Kidney epithelial cell (primary cell): ENCODE measurements at regions not wholly inside any gene's neighbourhood (a gene's known extent, or its start where the extent isn't known, plus 50 kb on each side); places are given as distances from the start of the nearest gene placed in this dataset.

Experiments
- DNase-seq: peaks from one replicate; pipeline ENCODE4 v3.0.0-alpha.2; 2010; ENCODE audit warnings: low read depth
- H3K27me3 ChIP-seq: 2 replicates; pipeline ENCODE4 v1.6.0; 2011; ENCODE audit warnings: low read length; ENCODE audit not compliant: control insufficient read depth, insufficient read depth
- H3K36me3 ChIP-seq: 2 replicates; pipeline ENCODE4 v1.5.1; 2011; ENCODE audit warnings: low read length; ENCODE audit not compliant: control insufficient read depth, insufficient read depth
- H3K4me3 ChIP-seq: 2 replicates; pipeline ENCODE4 v1.5.1; 2011; ENCODE audit warnings: low read depth, mild to moderate bottlenecking, control low read depth, low read length
- CTCF ChIP-seq: IDR thresholded peaks from 2 replicates; pipeline ENCODE4 v1.5.1; 2011; ENCODE audit warnings: mild to moderate bottlenecking, moderate library complexity, low read length, control low read depth, inconsistent platforms; ENCODE audit not compliant: insufficient read depth, poor library complexity, severe bottlenecking

- Histone ChIP-seq H3K4me3 (no peak overlapping the region), H3K27me3 (no peaks in the 10 kb centered on the region), H3K36me3 (no peaks in the 10 kb centered on the region)
- no peak for TF ChIP-seq CTCF
- DNase-seq: no peak
These were observed 175.9 kb upstream of the SALL1 start for GRCh38 chr16:51327001-51327400.

DNA sequence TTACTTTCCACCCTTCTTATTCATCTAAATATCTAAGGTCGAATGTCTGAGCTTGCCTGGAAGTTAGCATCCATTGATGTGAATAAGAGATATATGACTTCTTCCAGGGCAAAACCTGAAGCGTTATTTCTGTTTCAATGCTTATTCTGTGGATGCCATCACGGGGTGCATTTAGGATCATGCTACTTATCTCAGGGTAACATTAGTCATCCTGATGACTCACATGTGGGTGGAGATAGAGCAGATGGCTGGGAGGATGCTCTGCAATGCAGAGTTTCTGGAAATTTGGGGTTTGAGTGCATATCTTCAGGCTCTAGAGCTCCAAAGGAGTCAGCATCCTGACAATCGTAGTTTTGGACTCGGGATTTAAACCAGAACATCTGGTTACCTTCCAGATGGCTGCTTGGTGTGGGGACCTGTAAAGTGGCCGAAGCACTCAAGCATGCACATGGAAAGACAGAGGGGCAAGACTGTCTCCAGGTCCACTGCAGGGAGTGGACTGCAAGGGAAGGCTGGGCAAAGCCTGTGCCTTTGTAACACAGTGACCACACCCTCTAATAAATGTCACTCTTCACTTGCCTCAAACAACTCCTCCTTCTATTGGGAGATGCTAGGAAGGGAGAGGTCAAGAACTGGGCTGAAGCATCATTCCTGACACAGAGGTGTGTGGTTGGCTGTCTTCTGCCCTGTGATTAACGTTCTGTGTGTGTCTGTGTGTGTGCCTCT, 175.2 kb upstream of the SALL1 start:
- Histone ChIP-seq H3K27me3 (no peaks in the 10 kb centered on the region), H3K36me3 (no peaks in the 10 kb centered on the region), H3K4me3 (no peak overlapping the region)
- peak; percentile 41 for DNase-seq
- TF ChIP-seq CTCF: no peak

- H3K36me3 ChIP-seq: no peaks in the 10 kb centered on the region
- no peaks in the 10 kb centered on the region for H3K27me3 ChIP-seq
- TF ChIP-seq CTCF: no peak
- no peak overlapping the region for H3K4me3 ChIP-seq
- peak; percentile 38 for DNase-seq
These were observed 170.2 kb upstream of the SALL1 start for GRCh38 chr16:51321251-51321650.

GRCh38 chr16:51317575-51317974, 166.5 kb upstream of the SALL1 start:
- H3K27me3 ChIP-seq: no peaks in the 10 kb centered on the region
- no peak for TF ChIP-seq CTCF
- H3K36me3 ChIP-seq: no peaks in the 10 kb centered on the region
- H3K4me3 ChIP-seq: no peak overlapping the region
- DNase-seq: no peak

DNA sequence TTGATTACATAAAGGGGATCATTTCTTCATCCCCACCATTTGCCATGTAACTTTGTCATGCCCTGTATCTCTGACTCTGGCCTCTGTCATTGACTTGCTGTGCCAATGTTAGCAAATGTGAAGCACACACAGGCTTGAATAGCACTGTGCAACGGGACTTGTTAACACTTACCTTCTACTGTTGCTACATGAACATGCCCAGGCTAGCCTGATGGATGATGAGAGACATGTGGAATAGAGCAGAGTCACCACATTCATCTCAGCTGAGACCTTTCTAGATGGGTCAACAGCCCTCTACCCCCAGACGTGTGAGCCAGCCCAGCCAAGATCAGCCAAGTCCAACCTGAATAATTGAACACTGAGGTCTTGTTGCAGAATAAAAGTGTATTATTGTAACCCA, 162.1 kb upstream of the SALL1 start:
- DNase-seq: no peak
- no peak overlapping the region for H3K4me3 ChIP-seq
- TF ChIP-seq CTCF: no peak
- H3K27me3 ChIP-seq: no peaks in the 10 kb centered on the region
- H3K36me3 ChIP-seq: no peaks in the 10 kb centered on the region
